Neural progenitor cell (in vitro differentiated cells): ENCODE measurements at regions not wholly inside any gene's neighbourhood (a gene's known extent, or its start where the extent isn't known, plus 50 kb on each side); places are given as distances from the start of the nearest gene placed in this dataset.
A peak's percentile ranks its signal among the peaks of the same experiment; 100 is the strongest.

ENCODE experiments used
- DNase-seq: peaks from one replicate; pipeline ENCODE4 v3.0.0-alpha.2; 2016; ENCODE audit warnings: low spot score
- H2AFZ ChIP-seq: fragments of 200-600 bp; sonication (generic); replicated peaks from 2 replicates; pipeline ENCODE4 v1.6.1; 2016; ENCODE audit warnings: antibody characterized with exemption
- H3F3A ChIP-seq: fragments of 200-600 bp; sonication (generic); 2 replicates; pipeline ENCODE4 v1.6.1; 2016; ENCODE audit warnings: antibody characterized with exemption, low read depth
- H3K27ac ChIP-seq: fragments of 200-600 bp; sonication (generic); 2 replicates; pipeline ENCODE4 v1.5.1; 2016; ENCODE audit warnings: mild to moderate bottlenecking
- H3K27me3 ChIP-seq: fragments of 200-600 bp; sonication (generic); 2 replicates; pipeline ENCODE4 v1.6.1; 2016; ENCODE audit warnings: mild to moderate bottlenecking, moderate library complexity
- H3K36me3 ChIP-seq: fragments of 200-600 bp; sonication (generic); 2 replicates; pipeline ENCODE4 v1.5.1; 2016
- H3K4me1 ChIP-seq: fragments of 200-600 bp; sonication (generic); 2 replicates; pipeline ENCODE4 v1.6.1; 2016; ENCODE audit warnings: mixed run types
- H3K4me2 ChIP-seq: fragments of 200-600 bp; sonication (generic); 2 replicates; pipeline ENCODE4 v1.6.1; 2016
- H3K4me3 ChIP-seq: fragments of 200-600 bp; sonication (generic); 2 replicates; pipeline ENCODE4 v1.5.1; 2016
- H3K79me2 ChIP-seq: fragments of 200-600 bp; sonication (generic); 2 replicates; pipeline ENCODE4 v1.6.1; 2016; ENCODE audit warnings: low read depth
- H3K9ac ChIP-seq: fragments of 200-600 bp; sonication (generic); 2 replicates; pipeline ENCODE4 v1.6.1; 2016
- H3K9me3 ChIP-seq: fragments of 200-600 bp; sonication (generic); 2 replicates; pipeline ENCODE4 v1.5.1; 2016; ENCODE audit warnings: low read depth
- H4K20me1 ChIP-seq: fragments of 200-600 bp; sonication (generic); 2 replicates; pipeline ENCODE4 v1.6.1; 2016; ENCODE audit warnings: low read depth
- H3K27ac Mint-ChIP-seq: 3 replicates; pipeline ENCODE4 v1.8.0; 2021; ENCODE audit warnings: mixed read lengths
- H3K27me3 Mint-ChIP-seq: 2 replicates; pipeline ENCODE4 v1.8.0; 2022; ENCODE audit warnings: low read depth, mild to moderate bottlenecking, inconsistent platforms, moderate library complexity, mixed read lengths; ENCODE audit not compliant: insufficient read depth
- H3K36me3 Mint-ChIP-seq: 3 replicates; pipeline ENCODE4 v1.8.0; 2021; ENCODE audit warnings: mixed read lengths
- H3K4me1 Mint-ChIP-seq: 3 replicates; pipeline ENCODE4 v1.8.0; 2021; ENCODE audit warnings: mixed read lengths
- H3K4me3 Mint-ChIP-seq: 3 replicates; pipeline ENCODE4 v1.8.0; 2021; ENCODE audit warnings: mild to moderate bottlenecking, moderate library complexity, mixed read lengths
- H3K9me3 Mint-ChIP-seq: 3 replicates; pipeline ENCODE4 v1.8.0; 2020; ENCODE audit warnings: mixed read lengths
- CTCF ChIP-seq: fragments of 200-600 bp; sonication (generic); IDR thresholded peaks from 2 replicates; pipeline ENCODE4 v1.5.1; 2017; ENCODE audit warnings: antibody characterized with exemption, mild to moderate bottlenecking
- EZH2 ChIP-seq: fragments of 200-600 bp; sonication (generic); IDR thresholded peaks from 2 replicates; pipeline ENCODE4 v1.6.1; 2017; ENCODE audit warnings: antibody characterized with exemption, mild to moderate bottlenecking, moderate library complexity
- EZH2phosphoT487 ChIP-seq: fragments of 200-600 bp; sonication (generic); IDR thresholded peaks from 2 replicates; pipeline ENCODE4 v1.6.1; 2017; ENCODE audit warnings: antibody characterized with exemption

DNA sequence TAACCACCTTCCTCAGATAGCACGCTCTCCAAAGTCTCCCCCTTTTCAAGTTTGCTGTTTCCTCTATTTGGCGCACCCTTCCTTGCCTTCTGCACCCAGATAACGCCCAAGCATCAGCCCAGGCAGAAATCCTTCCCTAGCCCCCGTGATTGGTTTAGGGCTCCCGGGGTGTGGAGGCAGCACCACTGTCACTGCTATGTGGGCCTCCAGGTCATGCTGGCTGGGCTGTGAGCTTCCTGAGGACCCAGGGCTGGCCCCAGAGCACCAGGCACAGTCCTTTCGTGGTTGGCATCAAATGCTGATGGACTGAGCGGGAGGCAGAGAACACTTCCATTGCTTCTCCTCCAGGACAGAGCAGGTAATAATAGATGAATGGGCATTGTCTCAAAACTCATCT, 311.4 kb downstream of the BCL11B start:
- Histone ChIP-seq H3K9me3 (no peaks in the 10 kb centered on the region), H3K27ac (no peak overlapping the region)

GRCh38 chr14:98961191-98961590, 310.8 kb downstream of the BCL11B start:
- peaks cover 5% of the 10 kb centered on the region for H3K27me3 Mint-ChIP-seq
- H3K36me3 Mint-ChIP-seq: no peaks in the 10 kb centered on the region
- Histone ChIP-seq H3K27me3 (no peaks in the 10 kb centered on the region), H4K20me1 (no peaks in the 10 kb centered on the region), H3K36me3 (no peaks in the 10 kb centered on the region), H3K4me2 (no peak overlapping the region), H2AFZ (no peak overlapping the region), H3K4me1 (no peaks in the 10 kb centered on the region), H3K27ac (no peak overlapping the region), H3K9ac (no peak overlapping the region), H3K9me3 (no peaks in the 10 kb centered on the region), H3K4me3 (no peak overlapping the region), H3F3A (no peaks in the 10 kb centered on the region), H3K79me2 (no peaks in the 10 kb centered on the region)
- H3K9me3 Mint-ChIP-seq: no peaks in the 10 kb centered on the region
- H3K4me1 Mint-ChIP-seq: no peaks in the 10 kb centered on the region
- TF ChIP-seq CTCF (no peak), EZH2 (no peak), EZH2phosphoT487 (no peak)
- no peak for DNase-seq
- no peak overlapping the region for H3K27ac Mint-ChIP-seq
- H3K4me3 Mint-ChIP-seq: peak overlapping the region; percentile 41

More for the DNA sequence above, 311.4 kb downstream of the BCL11B start:
- TF ChIP-seq EZH2 (no peak), CTCF (no peak), EZH2phosphoT487 (no peak)
- no peak overlapping the region for H3K9ac ChIP-seq
- no peak overlapping the region for H3K4me3 Mint-ChIP-seq
- no peak overlapping the region for H3K27ac Mint-ChIP-seq
- no peaks in the 10 kb centered on the region for H3K36me3 ChIP-seq
- no peaks in the 10 kb centered on the region for H3K36me3 Mint-ChIP-seq
- no peak for DNase-seq
- H4K20me1 ChIP-seq: no peaks in the 10 kb centered on the region
- H3K79me2 ChIP-seq: no peaks in the 10 kb centered on the region
- H3K4me3 ChIP-seq: no peak overlapping the region
- H3K9me3 Mint-ChIP-seq: no peaks in the 10 kb centered on the region
- peaks cover 5% of the 10 kb centered on the region for H3K27me3 Mint-ChIP-seq
- H3F3A ChIP-seq: no peaks in the 10 kb centered on the region
- H3K4me1 Mint-ChIP-seq: no peaks in the 10 kb centered on the region
- H3K4me2 ChIP-seq: no peak overlapping the region
- no peaks in the 10 kb centered on the region for H3K27me3 ChIP-seq
- no peaks in the 10 kb centered on the region for H3K4me1 ChIP-seq
- no peak overlapping the region for H2AFZ ChIP-seq

DNA sequence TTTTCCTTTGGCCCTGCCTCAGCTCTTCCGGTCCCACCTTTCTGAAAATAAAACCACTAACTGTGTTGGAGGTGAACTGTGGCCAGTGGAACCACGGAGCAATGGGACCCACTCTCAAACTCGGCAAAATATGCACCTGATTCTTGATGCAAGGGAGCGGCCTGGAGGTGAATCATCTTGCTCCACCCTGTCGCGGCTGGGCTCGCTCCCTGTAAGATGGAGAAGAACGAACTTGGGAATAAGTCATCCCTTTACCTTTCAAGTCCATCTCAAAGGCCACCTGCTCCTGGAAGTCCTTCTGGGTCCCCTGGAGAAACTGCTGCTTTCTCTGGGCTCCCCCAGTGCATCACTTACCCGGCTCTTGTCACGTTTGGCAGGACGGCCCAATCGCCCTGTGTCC, 309.9 kb downstream of the BCL11B start:
- no peak overlapping the region for H2AFZ ChIP-seq
- Mint-ChIP-seq H3K27me3 (peaks cover 5% of the 10 kb centered on the region), H3K9me3 (no peaks in the 10 kb centered on the region), H3K27ac (no peak overlapping the region), H3K4me3 (no peak overlapping the region), H3K36me3 (no peaks in the 10 kb centered on the region), H3K4me1 (no peaks in the 10 kb centered on the region)
- H3K79me2 ChIP-seq: no peaks in the 10 kb centered on the region
- no peaks in the 10 kb centered on the region for H3K9me3 ChIP-seq
- no peak overlapping the region for H3K4me3 ChIP-seq
- no peaks in the 10 kb centered on the region for H4K20me1 ChIP-seq
- no peaks in the 10 kb centered on the region for H3K36me3 ChIP-seq
- TF ChIP-seq EZH2 (no peak), CTCF (no peak), EZH2phosphoT487 (no peak)
- H3K4me2 ChIP-seq: no peak overlapping the region
- H3K27me3 ChIP-seq: no peaks in the 10 kb centered on the region
- no peak for DNase-seq
- H3F3A ChIP-seq: no peaks in the 10 kb centered on the region
- H3K4me1 ChIP-seq: no peaks in the 10 kb centered on the region
- no peak overlapping the region for H3K27ac ChIP-seq
- H3K9ac ChIP-seq: no peak overlapping the region
